GM18508 (cell line): ENCODE measurements at regions not wholly inside any gene's neighbourhood (a gene's known extent, or its start where the extent isn't known, plus 50 kb on each side); places are given as distances from the start of the nearest gene placed in this dataset.

ENCODE experiments used
- ATAC-seq: cut with Tn5 transposase; IDR thresholded peaks from one replicate; pipeline ENCODE4 v1.9.1; 2021; ENCODE audit warnings: moderate number of reproducible peaks; ENCODE audit not compliant: insufficient read depth, unreplicated experiment

DNA sequence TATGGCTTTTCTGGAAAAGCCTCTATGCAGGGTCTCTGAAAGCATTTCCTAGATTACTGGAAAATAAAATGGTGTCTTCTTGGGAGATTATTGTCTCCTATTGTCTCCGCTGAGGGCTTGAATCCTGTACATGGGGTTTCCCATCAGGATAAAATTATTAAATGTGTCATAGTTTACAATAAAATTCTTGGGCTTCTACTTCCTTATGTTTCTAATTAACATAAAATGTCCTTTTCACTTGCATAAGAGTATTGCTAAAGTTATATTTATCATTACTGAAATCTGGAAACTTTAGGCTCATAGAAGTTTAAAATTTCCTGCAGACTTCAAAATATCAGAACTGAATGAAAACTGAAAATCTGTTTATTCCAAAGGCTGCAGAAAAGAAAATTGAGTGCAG, 595.5 kb upstream of the AGTR1 start:
- ATAC-seq = no peak

- ATAC-seq = no peak
Measured at GRCh38 chr3:148106062-148106461, 591.6 kb upstream of the AGTR1 start.

- ATAC-seq = no peak
Measured at GRCh38 chr3:148126956-148127355, 570.7 kb upstream of the AGTR1 start.

- ATAC-seq = no peak
Measured at GRCh38 chr3:148128136-148128535, 569.6 kb upstream of the AGTR1 start.

- no peak for ATAC-seq
Measured at GRCh38 chr3:148131990-148132638, 565.6 kb upstream of the AGTR1 start.

DNA sequence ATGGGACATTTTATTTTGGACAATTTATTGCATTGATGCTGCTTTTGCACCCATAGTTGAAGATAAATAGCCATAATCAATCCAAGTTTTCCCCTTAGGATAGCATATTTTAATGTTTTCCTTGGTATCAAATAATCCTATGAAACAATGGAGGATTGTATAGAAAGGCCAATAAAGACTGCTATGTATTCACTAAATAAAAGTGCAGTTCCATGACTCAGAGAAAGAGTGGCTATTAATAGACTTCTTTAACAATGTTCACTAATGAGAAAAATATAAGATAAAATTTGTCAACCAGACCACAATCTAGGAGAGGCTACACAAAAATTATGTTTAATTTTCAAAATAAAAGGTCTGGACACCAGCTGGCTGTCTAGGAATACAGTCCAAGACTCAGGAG, 560.9 kb upstream of the AGTR1 start:
- ATAC-seq = no peak

DNA sequence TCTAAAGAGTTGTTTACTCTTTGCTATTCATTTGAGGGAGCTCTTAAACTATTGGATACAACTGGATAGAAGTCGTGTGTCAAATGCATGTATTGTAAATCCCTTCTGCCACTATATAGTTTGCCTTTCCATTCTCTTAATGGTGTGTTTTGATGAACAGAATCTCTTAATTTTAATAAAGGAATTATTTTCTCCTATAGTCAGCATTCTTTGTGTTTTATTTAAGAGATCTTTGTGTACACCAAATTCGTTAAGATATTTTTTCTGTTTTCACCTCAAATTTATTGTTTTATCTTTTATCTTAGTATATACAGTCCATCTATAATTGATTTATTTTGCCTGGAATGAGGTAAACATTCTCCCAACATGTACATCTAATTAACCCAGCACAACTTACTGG, 551.5 kb upstream of the AGTR1 start:
- no peak for ATAC-seq

GRCh38 chr3:148146947-148147826, 550.5 kb upstream of the AGTR1 start:
- no peak for ATAC-seq

GRCh38 chr3:148147903-148148302, 549.8 kb upstream of the AGTR1 start:
- no peak for ATAC-seq

DNA sequence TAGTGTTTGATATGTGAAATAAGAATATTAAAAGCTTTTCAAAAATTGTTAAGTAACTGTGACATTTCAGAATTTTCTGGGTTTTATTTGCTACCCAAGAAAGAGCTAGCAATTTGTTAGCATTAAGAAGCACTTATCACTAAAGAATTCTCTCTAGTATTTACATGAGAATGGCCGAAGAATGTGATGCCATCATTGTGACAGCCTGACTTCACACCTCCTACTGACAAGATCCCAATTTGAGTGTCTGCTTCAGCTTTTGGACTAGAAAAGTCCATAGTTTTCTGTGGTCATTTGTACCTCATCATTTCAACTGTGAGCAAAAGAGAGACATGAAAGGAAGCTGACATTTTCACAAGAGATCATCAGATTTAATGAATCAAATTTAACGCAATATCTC, 548.1 kb upstream of the AGTR1 start:
- no peak for ATAC-seq

GRCh38 chr3:148150141-148150540, 547.6 kb upstream of the AGTR1 start:
- no peak for ATAC-seq

- ATAC-seq = no peak
Measured at GRCh38 chr3:148158210-148158609, 539.5 kb upstream of the AGTR1 start.

GRCh38 chr3:148162132-148162531, 535.6 kb upstream of the AGTR1 start:
- ATAC-seq = no peak

DNA sequence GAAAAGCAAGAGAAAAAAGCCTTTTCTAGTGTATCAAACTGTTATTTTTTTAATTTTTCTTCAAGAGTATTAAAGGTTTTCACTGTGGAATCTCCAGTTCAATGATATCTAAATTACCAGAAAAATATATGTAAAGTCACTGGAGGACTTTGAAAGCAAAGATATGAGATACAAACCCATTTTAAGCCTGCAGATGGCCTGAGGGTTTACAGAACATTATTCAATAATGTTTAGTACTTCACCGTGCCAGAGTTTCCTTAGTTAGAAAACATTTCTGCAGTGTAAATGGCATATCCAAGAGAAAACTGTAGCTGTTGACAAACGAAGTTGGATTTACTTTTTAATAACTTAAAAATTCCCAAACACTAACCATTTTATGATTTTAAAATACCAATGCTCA, 529.4 kb upstream of the AGTR1 start:
- no peak for ATAC-seq

- no peak for ATAC-seq
Measured at GRCh38 chr3:148173851-148174250, 523.9 kb upstream of the AGTR1 start.

GRCh38 chr3:148175214-148175613, 522.5 kb upstream of the AGTR1 start:
- no peak for ATAC-seq

- ATAC-seq = no peak
Measured at GRCh38 chr3:148178503-148178902, 519.2 kb upstream of the AGTR1 start.

GRCh38 chr3:148184798-148185197, 512.9 kb upstream of the AGTR1 start:
- ATAC-seq = no peak

- no peak for ATAC-seq
Measured at GRCh38 chr3:148186881-148187280, 510.8 kb upstream of the AGTR1 start.

GRCh38 chr3:148187296-148187695, 510.4 kb upstream of the AGTR1 start:
- no peak for ATAC-seq

GRCh38 chr3:148190441-148190990, 507.2 kb upstream of the AGTR1 start:
- no peak for ATAC-seq

DNA sequence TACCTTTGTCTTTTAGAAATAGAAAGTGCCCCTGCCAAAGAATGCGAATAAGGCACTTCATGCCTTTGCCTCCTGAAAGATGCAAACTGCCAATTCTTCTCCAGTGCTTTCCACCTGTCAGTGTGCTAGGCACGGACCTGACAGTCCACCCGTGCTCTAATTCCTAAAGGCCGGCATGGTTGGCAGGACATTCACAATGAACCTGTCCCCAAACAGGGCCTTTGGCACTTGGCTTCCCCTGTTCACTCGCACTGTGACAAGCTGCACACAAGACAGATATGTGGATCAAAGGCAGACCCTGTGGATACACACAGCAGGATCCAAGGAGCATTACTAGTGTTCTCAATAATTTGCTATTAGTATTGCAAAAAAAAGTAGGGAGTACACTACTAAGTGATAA, 505.7 kb upstream of the AGTR1 start:
- no peak for ATAC-seq
